Thyroid gland (tissue), 4 donors: ENCODE measurements at regions not wholly inside any gene's neighbourhood (a gene's known extent, or its start where the extent isn't known, plus 50 kb on each side); places are given as distances from the start of the nearest gene placed in this dataset.
"Not testable (repeated sequence)": the region's sequence is repeated elsewhere in the genome, so short reads cannot be mapped to it uniquely, and the experiment has no call there.

Experiments
- DNase-seq, 2 donors: peaks; one replicate each; pipeline ENCODE4 v3.0.0-alpha.2; 2019
- H3K27ac ChIP-seq, 3 donors: fragments of 200-600 bp; sonication (generic); 1 replicate in 2 of 3; 2 replicates in 1 of 3; pipeline ENCODE4 v1.5.1; 2016 to 2019; ENCODE audit warnings: mild to moderate bottlenecking in 1 of 3, moderate library complexity in 1 of 3
- H3K27me3 ChIP-seq: fragments of 200-600 bp; sonication (generic); one replicate; pipeline ENCODE4 v1.5.1; 2019
- H3K36me3 ChIP-seq, 2 donors: fragments of 200-600 bp; sonication (generic); one replicate each; pipeline ENCODE4 v1.5.1; 2016 to 2019
- H3K4me1 ChIP-seq, 2 donors: fragments of 200-600 bp; sonication (generic); one replicate each; pipeline ENCODE4 v1.5.1; 2017 to 2019
- H3K4me3 ChIP-seq, 3 donors: fragments of 200-600 bp; sonication (generic); replicated peaks in 1 of 3; 1 replicate in 2 of 3; 2 replicates in 1 of 3; pipeline ENCODE4 v1.5.1; 2016; ENCODE audit warnings: mild to moderate bottlenecking in 1 of 3
- H3K9me3 ChIP-seq: fragments of 200-600 bp; sonication (generic); one replicate; pipeline ENCODE4 v1.5.1; 2017
- CTCF ChIP-seq, 6 experiments: fragments of 200-600 bp in 3 of 6; fragments of 450-650 bp in 3 of 6; sonication (generic) in 3 of 6; IDR thresholded peaks; one replicate each; pipeline ENCODE4 v1.5.1; 2016 to 2019; ENCODE audit warnings: antibody characterized with exemption in 6 of 6, mild to moderate bottlenecking in 2 of 6, inconsistent platforms in 1 of 6, moderate library complexity in 1 of 6
- POLR2A ChIP-seq, 2 donors: fragments of 450-650 bp; IDR thresholded peaks; one replicate each; pipeline ENCODE4 v1.6.1; 2017; ENCODE audit warnings: antibody characterized with exemption in 2 of 2, mild to moderate bottlenecking in 2 of 2, moderate library complexity in 1 of 2
- WGBS, 2 donors: methylation state at CpG; one replicate each; pipeline ENCODE4 v1.1.5; 2017; 5-methylcytosine and 5-hydroxymethylcytosine counted together
- intact Hi-C: fragments of 100-400 bp; cut with DNase I; formaldehyde crosslinking; loops from one replicate; pipeline ENCODE4 v1.15.1; 2023

GRCh38 chr6:168799067-168799466 lies 358.1 kb downstream of the SMOC2 start:
- WGBS, 2 donors: 51 to 55% methylated on average over 5 of the region's 5 CpGs
- TF ChIP-seq CTCF (IDR thresholded peaks at IDR 0.05) (no peak), POLR2A (IDR thresholded peaks at IDR 0.05) (no peak)

GRCh38 chr6:168796106-168796505 lies 355.1 kb downstream of the SMOC2 start:
- no peaks in the 10 kb centered on the region for H3K36me3 ChIP-seq
- H3K4me1 ChIP-seq: no peaks in the 10 kb centered on the region
- no peak overlapping the region for H3K27ac ChIP-seq
- intact Hi-C loops: no loop called here
- no peak overlapping the region for H3K4me3 ChIP-seq
- no peak for DNase-seq
- 77 to 81% methylated on average over 6 of the region's 8 CpGs for WGBS, 2 donors
- no peaks in the 10 kb centered on the region for H3K27me3 ChIP-seq
- no peaks in the 10 kb centered on the region for H3K9me3 ChIP-seq
- no peak for TF ChIP-seq CTCF (IDR thresholded peaks at IDR 0.05)

More at GRCh38 chr6:168799067-168799466, 358.1 kb downstream of the SMOC2 start:
- Histone ChIP-seq H3K27me3 (no peaks in the 10 kb centered on the region), H3K27ac (no peak overlapping the region), H3K36me3 (no peaks in the 10 kb centered on the region), H3K4me3 (no peak overlapping the region), H3K9me3 (no peaks in the 10 kb centered on the region), H3K4me1 (no peaks in the 10 kb centered on the region)
- intact Hi-C loops: no loop called here
- DNase-seq: no peak

GRCh38 chr6:168795611-168796010 lies 354.6 kb downstream of the SMOC2 start:
- H3K9me3 ChIP-seq, H3K27ac ChIP-seq, H3K4me1 ChIP-seq, H3K4me3 ChIP-seq, H3K27me3 ChIP-seq, DNase-seq, intact Hi-C loops, H3K36me3 ChIP-seq: not testable (repeated sequence)
- WGBS, 2 donors: 71 to 84% methylated on average over 2 to 6 of the region's 12 CpGs

- Histone ChIP-seq H3K36me3 (no peaks in the 10 kb centered on the region), H3K27ac (no peak overlapping the region), H3K4me3 (no peak overlapping the region), H3K4me1 (no peaks in the 10 kb centered on the region), H3K9me3 (no peaks in the 10 kb centered on the region), H3K27me3 (no peaks in the 10 kb centered on the region)
- intact Hi-C loops: no loop called here
- TF ChIP-seq CTCF (IDR thresholded peaks at IDR 0.05): no peak
- TF ChIP-seq POLR2A (IDR thresholded peaks at IDR 0.05): no peak
- no peak for DNase-seq
- 87 to 88% methylated on average over 12 of the region's 12 CpGs for WGBS, 2 donors
Measured at GRCh38 chr6:168794491-168794890, 353.5 kb downstream of the SMOC2 start.

GRCh38 chr6:168793649-168794048 lies 352.7 kb downstream of the SMOC2 start:
- H3K27me3 ChIP-seq: no peaks in the 10 kb centered on the region
- H3K4me1 ChIP-seq: no peaks in the 10 kb centered on the region
- no peaks in the 10 kb centered on the region for H3K9me3 ChIP-seq
- no peak for DNase-seq
- TF ChIP-seq POLR2A (IDR thresholded peaks at IDR 0.05): no peak
- no peak for TF ChIP-seq CTCF (IDR thresholded peaks at IDR 0.05)
- intact Hi-C loops: no loop called here
- H3K36me3 ChIP-seq: no peaks in the 10 kb centered on the region
- no peak overlapping the region for H3K27ac ChIP-seq
- 85% methylated on average over 6 of the region's 6 CpGs for WGBS, 2 donors
- H3K4me3 ChIP-seq: no peak overlapping the region

- no peaks in the 10 kb centered on the region for H3K27me3 ChIP-seq
- H3K4me1 ChIP-seq: no peaks in the 10 kb centered on the region
- DNase-seq: no peak
- intact Hi-C loops: no loop called here
- no peaks in the 10 kb centered on the region for H3K9me3 ChIP-seq
- TF ChIP-seq CTCF (IDR thresholded peaks at IDR 0.05): no peak
- TF ChIP-seq POLR2A (IDR thresholded peaks at IDR 0.05): no peak
- H3K27ac ChIP-seq: no peak overlapping the region
- H3K36me3 ChIP-seq: no peaks in the 10 kb centered on the region
- H3K4me3 ChIP-seq: no peak overlapping the region
- WGBS, 2 donors: 86 to 95% methylated on average over 4 of the region's 4 CpGs
Measured at GRCh38 chr6:168791917-168792316, 350.9 kb downstream of the SMOC2 start.
